ENCODE measurements at regions not wholly inside any gene's neighbourhood (a gene's known extent, or its start where the extent isn't known, plus 50 kb on each side); places are given as distances from the start of the nearest gene placed in this dataset.

GRCh38 chr10:31679936-31680335 lies 248.7 kb downstream of the ARHGAP12 start:
- no peak for TF ChIP-seq CTCF (conservative IDR thresholded peaks at IDR 0.05)
- TF ChIP-seq ZFX (IDR thresholded peaks at IDR 0.05): no peak
